ENCODE measurements at regions not wholly inside any gene's neighbourhood (a gene's known extent, or its start where the extent isn't known, plus 50 kb on each side); places are given as distances from the start of the nearest gene placed in this dataset.

GRCh38 chr4:126431049-126431448 lies 1116.3 kb downstream of the FAT4 start:
- no peak for DNase-seq (ENCODE audit: low spot score)

- no peak for DNase-seq (ENCODE audit: low spot score)
These were observed 1120.7 kb downstream of the FAT4 start for GRCh38 chr4:126435491-126435890.

- no peak for DNase-seq (ENCODE audit: low spot score)
These were observed 1125.5 kb downstream of the FAT4 start for GRCh38 chr4:126440297-126440696.

GRCh38 chr4:126441173-126442035 lies 1126.6 kb downstream of the FAT4 start:
- DNase-seq (ENCODE audit: low spot score), result no peak

GRCh38 chr4:126445596-126445995 lies 1130.8 kb downstream of the FAT4 start:
- no peak for DNase-seq (ENCODE audit: low spot score)

- DNase-seq (ENCODE audit: low spot score), result no peak
These were observed 1132.2 kb downstream of the FAT4 start for GRCh38 chr4:126446917-126447316.

- DNase-seq (ENCODE audit: low spot score), result no peak
These were observed 1133.5 kb downstream of the FAT4 start for GRCh38 chr4:126448086-126448845.

GRCh38 chr4:126451237-126451873 lies 1136.6 kb downstream of the FAT4 start:
- no peak for DNase-seq (ENCODE audit: low spot score)

GRCh38 chr4:126455865-126456264 lies 1141.1 kb downstream of the FAT4 start:
- DNase-seq (ENCODE audit: low spot score), result no peak

- DNase-seq (ENCODE audit: low spot score), result no peak
These were observed 1144.2 kb downstream of the FAT4 start for GRCh38 chr4:126458993-126459392.

GRCh38 chr4:126465341-126465740 lies 1150.6 kb downstream of the FAT4 start:
- DNase-seq (ENCODE audit: low spot score), result no peak

GRCh38 chr4:126466848-126467247 lies 1152.1 kb downstream of the FAT4 start:
- DNase-seq (ENCODE audit: low spot score), result no peak

- DNase-seq (ENCODE audit: low spot score), result no peak
These were observed 1153.4 kb downstream of the FAT4 start for GRCh38 chr4:126468144-126468543.

GRCh38 chr4:126470862-126471261 lies 1156.1 kb downstream of the FAT4 start:
- DNase-seq (ENCODE audit: low spot score), result no peak

GRCh38 chr4:126475730-126476129 lies 1157.0 kb upstream of the INTU start:
- DNase-seq (ENCODE audit: low spot score), result no peak

GRCh38 chr4:126479709-126480108 lies 1153.0 kb upstream of the INTU start:
- DNase-seq (ENCODE audit: low spot score), result no peak

GRCh38 chr4:126482311-126482710 lies 1150.4 kb upstream of the INTU start:
- DNase-seq (ENCODE audit: low spot score), result no peak

- DNase-seq (ENCODE audit: low spot score), result no peak
These were observed 1146.4 kb upstream of the INTU start for GRCh38 chr4:126486377-126486776.

- no peak for DNase-seq (ENCODE audit: low spot score)
These were observed 1142.8 kb upstream of the INTU start for GRCh38 chr4:126489826-126490463.

GRCh38 chr4:126495163-126495752 lies 1137.5 kb upstream of the INTU start:
- DNase-seq (ENCODE audit: low spot score), result no peak

- no peak for DNase-seq (ENCODE audit: low spot score)
These were observed 1119.8 kb upstream of the INTU start for GRCh38 chr4:126512979-126513378.

- no peak for DNase-seq (ENCODE audit: low spot score)
These were observed 1119.2 kb upstream of the INTU start for GRCh38 chr4:126513596-126513995.

Data from mucosa of gallbladder (tissue), 1 donor.